Heart left ventricle (tissue), 13 donors: ENCODE measurements at regions not wholly inside any gene's neighbourhood (a gene's known extent, or its start where the extent isn't known, plus 50 kb on each side); places are given as distances from the start of the nearest gene placed in this dataset.

Source experiments
- POLR2A ChIP-seq, 2 donors: fragments of 450-650 bp; IDR thresholded peaks; one replicate each; pipeline ENCODE4 v1.6.1; 2017; ENCODE audit warnings: antibody characterized with exemption in 2 of 2, mild to moderate bottlenecking in 2 of 2, moderate library complexity in 2 of 2
- TF ChIP-seq, protein P1 (sequence below), 12 donors: fragments of 200-600 bp; sonication (generic) in 4 of 12; IDR thresholded peaks; one replicate each; pipeline versions ENCODE4 v1.5.0 to v1.8.0; 2018 to 2022; ENCODE audit warnings: antibody characterized with exemption in 12 of 12, mild to moderate bottlenecking in 5 of 12
- donor health status: ischemic (EF 13 %, LVEDD 7.1; RV severe dilation, severe dysfunction).
- donor health status: DM: no; HTN: yes; CAD: no.
- donor health status: DM: no; HTN: no; CAD: no.
- donor health status: ischemic (EF 25% LVEDD 6.9; RV normal size, moderate dysfunction).
- donor health status: ischemic (EF 25% LVEDD 5.7; RV mildly dilated, moderate dysfunction).
- donor health status: ischemic (EF 35%, LVEDD 5.7; RV mildly dilated, moderate dysfunction).
- donor health status: nonischemic (EF 11% LVEDD 7.7; RV severe dilation, severe dysfunction).
- donor health status: DM: yes; HTN: yes; CAD: no.
- donor health status: PGD.
- donor health status: ischemic (EF 29% LVEDD 5.4; RV normal size, mild dysfunction).
- donor health status: nonischemic (EF 23%, LVEDD 6.1; RV moderate dilation, normal function).

GRCh38 chr6:146981981-146982380, 222.2 kb upstream of the STXBP5 start:
- TF ChIP-seq, protein P1, sequence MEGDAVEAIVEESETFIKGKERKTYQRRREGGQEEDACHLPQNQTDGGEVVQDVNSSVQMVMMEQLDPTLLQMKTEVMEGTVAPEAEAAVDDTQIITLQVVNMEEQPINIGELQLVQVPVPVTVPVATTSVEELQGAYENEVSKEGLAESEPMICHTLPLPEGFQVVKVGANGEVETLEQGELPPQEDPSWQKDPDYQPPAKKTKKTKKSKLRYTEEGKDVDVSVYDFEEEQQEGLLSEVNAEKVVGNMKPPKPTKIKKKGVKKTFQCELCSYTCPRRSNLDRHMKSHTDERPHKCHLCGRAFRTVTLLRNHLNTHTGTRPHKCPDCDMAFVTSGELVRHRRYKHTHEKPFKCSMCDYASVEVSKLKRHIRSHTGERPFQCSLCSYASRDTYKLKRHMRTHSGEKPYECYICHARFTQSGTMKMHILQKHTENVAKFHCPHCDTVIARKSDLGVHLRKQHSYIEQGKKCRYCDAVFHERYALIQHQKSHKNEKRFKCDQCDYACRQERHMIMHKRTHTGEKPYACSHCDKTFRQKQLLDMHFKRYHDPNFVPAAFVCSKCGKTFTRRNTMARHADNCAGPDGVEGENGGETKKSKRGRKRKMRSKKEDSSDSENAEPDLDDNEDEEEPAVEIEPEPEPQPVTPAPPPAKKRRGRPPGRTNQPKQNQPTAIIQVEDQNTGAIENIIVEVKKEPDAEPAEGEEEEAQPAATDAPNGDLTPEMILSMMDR (IDR thresholded peaks at IDR 0.05), result no peak
- no peak for TF ChIP-seq POLR2A (IDR thresholded peaks at IDR 0.05)
